Mammary epithelial cell (primary cell): ENCODE measurements at regions not wholly inside any gene's neighbourhood (a gene's known extent, or its start where the extent isn't known, plus 50 kb on each side); places are given as distances from the start of the nearest gene placed in this dataset.

Experiments used
- EZH2 ChIP-seq: IDR thresholded peaks from 2 replicates; pipeline ENCODE4 v1.6.1; 2012; ENCODE audit warnings: low read length, inconsistent platforms, borderline replicate concordance
- TF ChIP-seq, protein P1 (sequence below), 2 donors: IDR thresholded peaks in 1 of 2; conservative IDR thresholded peaks in 1 of 2; 2 replicates each; pipeline ENCODE4 v1.5.1; 2011 to 2012; ENCODE audit warnings: inconsistent platforms in 2 of 2, low read length in 2 of 2, mild to moderate bottlenecking in 2 of 2, control low read depth in 1 of 2, low read depth in 1 of 2; ENCODE audit not compliant: insufficient read depth in 1 of 2; ENCODE audit errors: extremely low read depth in 1 of 2

DNA sequence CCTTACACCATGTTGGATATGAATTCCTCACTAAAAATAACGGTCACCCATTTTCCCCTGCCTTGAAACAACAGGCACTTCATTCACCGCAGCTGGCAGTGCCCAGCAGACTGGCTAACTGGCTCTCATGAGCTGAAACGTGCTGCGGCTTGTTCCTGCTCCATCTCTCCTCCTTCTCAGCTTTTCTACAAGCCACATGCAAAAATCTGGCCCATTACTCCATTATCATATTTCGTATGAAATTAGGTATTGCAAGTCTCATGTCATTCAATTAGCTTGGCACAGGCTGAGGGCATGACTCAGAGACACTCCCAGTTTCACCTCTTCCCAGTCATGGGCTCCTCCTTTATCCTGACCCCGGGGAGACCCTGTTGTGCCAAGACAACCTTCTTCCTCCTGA is 60.0 kb downstream of the MAGEF1 start:
- TF ChIP-seq, protein P1, sequence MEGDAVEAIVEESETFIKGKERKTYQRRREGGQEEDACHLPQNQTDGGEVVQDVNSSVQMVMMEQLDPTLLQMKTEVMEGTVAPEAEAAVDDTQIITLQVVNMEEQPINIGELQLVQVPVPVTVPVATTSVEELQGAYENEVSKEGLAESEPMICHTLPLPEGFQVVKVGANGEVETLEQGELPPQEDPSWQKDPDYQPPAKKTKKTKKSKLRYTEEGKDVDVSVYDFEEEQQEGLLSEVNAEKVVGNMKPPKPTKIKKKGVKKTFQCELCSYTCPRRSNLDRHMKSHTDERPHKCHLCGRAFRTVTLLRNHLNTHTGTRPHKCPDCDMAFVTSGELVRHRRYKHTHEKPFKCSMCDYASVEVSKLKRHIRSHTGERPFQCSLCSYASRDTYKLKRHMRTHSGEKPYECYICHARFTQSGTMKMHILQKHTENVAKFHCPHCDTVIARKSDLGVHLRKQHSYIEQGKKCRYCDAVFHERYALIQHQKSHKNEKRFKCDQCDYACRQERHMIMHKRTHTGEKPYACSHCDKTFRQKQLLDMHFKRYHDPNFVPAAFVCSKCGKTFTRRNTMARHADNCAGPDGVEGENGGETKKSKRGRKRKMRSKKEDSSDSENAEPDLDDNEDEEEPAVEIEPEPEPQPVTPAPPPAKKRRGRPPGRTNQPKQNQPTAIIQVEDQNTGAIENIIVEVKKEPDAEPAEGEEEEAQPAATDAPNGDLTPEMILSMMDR (conservative IDR thresholded peaks at IDR 0.05 in 1 of 2, IDR thresholded peaks at IDR 0.05 in 1 of 2; ENCODE audit: extremely low read depth in 1 of 2, insufficient read depth in 1 of 2, low read depth in 1 of 2, low read length in 2 of 2) = no peak
- no peak for TF ChIP-seq EZH2
